Middle frontal gyrus (tissue), 1 donor: ENCODE measurements at regions not wholly inside any gene's neighbourhood (a gene's known extent, or its start where the extent isn't known, plus 50 kb on each side); places are given as distances from the start of the nearest gene placed in this dataset.

Experiments
- DNase-seq: peaks from one replicate; pipeline ENCODE4 v3.0.0-alpha.2; 2015; ENCODE audit warnings: low spot score; ENCODE audit errors: extremely low spot score

DNA sequence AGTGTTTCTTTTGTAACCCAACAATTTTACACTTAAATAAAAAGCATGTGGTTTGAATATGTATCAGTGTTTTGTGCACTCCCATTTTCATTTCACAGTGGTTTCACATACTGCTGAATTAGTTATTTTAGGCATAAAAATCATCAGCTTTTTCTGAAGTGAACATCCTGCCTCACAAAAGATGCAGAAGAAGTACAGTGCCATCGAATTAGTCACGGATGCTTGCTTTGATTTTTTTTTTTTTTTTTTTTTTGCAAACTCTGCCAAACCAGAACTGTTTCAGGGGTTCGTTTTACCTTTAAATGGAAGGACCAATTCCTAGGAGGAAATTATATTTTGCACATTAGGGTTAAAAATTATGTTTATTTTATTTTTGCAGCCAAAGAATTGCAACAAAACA lies 158.6 kb downstream of the RPS12 start:
- DNase-seq, result peak; percentile 23

DNA sequence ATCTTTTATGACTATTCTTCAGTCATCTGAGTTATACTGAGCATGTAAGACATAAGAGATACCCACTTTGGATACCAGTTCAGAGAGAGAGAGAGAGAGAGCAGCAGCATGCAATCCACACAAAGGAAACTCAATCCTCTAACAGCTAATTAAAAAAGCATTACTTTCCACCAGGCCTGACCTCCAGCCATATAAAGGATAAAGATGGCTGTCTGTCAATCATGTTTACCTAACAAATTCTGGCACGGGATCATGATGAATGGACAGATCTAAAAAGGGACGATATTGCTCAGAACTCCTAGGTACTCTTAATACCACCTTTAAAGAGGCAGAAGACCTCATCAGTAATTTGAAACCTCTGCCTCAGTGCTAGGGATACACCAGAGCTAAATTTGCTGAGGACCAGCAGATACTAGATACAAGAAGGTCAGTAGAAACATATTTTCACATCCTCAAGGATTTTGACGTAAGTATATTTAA lies 159.2 kb downstream of the RPS12 start:
- DNase-seq, result no peak

DNA sequence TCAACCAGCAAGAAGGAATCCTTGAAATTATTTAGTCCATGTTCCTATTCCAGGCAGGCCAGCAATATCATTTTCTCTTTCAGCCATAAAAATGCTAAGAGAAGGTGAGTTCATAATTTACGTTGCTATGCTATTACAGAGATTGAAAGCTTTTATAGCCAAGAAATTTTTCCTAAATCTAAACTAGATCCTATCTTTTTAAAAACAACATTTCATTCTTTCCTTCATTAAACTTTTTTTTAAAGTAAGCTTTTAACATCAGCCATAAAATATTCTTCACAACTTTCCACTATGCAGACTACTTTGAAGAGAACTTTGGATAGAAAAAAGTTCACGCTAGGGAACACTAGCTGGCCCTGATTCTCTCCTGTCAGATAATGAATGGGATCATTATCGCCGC lies 159.8 kb downstream of the RPS12 start:
- no peak for DNase-seq

DNA sequence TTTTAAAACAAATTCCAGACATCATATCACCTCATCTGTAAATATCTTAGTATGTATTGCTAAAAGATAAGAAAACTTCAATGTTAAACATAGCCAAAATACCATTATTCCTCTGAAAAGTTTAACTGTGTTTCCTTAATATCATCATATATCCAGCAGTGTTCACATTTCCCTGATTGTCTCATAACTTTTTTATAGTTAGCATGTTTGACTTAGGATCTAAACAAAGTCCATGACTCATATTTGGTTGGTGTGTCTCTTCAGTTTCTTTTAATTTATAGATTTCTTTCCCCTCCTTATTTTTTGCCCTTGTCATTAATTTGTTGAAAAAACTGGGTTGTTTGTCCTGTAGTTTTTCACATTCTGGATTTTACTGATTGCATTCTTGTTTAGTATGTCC lies 163.0 kb downstream of the RPS12 start:
- no peak for DNase-seq

DNA sequence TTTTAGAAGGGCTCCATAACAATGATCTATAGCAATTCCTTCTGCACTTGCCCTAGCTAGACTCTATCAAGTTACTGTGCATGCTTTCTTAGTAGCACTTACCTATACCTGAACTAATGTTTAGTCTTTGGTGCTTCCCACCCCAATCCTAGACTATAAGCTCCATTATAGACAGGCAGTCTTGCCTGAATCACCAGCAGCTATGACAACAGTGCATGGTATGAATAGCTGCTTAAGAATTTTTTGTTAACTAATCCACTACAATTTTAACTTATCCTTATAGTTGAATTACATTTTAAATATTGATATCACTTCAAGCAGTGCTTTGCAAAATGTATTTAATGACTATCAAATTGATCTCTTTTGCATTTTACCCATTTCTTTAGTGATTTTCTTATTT lies 164.3 kb downstream of the RPS12 start:
- no peak for DNase-seq

DNA sequence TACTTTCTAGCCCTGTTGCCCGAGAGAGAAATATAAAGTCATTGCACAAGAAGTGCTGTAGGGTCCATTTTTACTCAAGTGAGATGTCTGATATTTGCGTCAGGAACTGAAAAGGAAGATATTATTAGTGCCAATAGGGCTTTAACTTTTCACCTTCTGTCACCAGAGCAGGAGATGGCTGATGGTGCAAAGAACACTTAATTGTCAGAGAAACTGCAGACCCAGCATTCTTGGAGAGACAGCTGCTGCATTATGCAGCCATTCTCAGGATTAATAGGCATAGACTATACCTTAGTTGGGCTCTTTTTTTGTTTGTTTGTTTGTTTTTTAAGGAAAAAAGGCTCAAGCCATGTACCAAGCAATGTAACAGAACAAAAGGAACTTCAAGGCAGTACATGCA lies 179.4 kb downstream of the RPS12 start:
- DNase-seq, result no peak

DNA sequence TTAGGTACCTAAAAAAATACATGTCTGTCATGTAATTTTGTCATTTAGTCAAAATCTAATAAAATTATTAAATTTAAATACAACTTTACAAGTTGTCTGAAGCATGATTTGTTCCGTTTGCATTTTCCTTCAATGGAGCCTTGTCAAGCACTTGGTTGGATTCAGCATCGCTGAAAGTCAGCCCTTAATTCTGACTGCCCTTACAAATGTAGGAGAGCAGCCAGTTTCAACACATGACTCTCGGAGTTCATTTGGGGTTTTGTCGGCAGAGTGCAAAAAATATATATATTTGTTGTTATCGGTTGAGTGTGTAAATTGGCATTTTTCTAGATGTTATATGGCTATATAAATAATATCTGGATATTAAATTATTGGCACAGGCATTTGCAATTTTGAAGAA lies 180.6 kb downstream of the RPS12 start:
- no peak for DNase-seq

DNA sequence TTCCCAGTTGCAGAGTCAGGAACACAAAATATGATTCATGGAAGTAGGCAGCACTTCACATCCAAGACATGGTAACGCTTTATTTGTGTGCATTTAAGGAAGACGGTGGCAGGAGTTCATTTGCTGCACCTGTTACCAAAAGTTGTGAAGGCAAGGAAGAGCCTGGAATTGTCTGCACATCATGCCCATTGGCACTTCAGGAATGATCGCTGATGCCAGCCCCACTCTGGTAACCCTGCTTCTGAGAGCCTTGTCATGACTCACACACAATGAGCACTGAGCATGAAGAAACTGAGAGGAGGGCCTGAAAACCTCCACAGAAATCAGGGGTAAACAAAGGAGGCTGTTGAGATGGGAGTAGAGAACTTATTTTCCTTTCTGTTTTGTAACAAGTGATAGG lies 181.1 kb downstream of the RPS12 start:
- no peak for DNase-seq

DNA sequence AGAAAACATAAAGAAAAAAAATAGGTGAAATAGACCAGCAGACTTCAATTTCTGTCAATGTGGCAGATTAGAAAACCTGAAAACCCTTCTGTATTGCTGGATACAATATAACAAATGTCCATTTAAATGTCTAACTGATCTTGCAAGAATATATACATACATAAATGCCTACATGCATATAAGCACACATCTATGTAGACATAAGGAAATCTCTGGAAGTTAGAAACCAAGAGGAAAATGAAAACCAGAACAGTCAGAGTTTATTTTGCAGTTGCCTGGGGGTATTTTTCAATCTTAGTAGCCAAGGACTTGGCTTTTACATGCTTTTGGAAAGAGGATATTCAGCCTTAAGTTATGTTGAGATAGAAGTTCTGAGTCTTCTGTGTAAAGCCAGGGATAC lies 184.0 kb downstream of the RPS12 start:
- DNase-seq, result no peak

DNA sequence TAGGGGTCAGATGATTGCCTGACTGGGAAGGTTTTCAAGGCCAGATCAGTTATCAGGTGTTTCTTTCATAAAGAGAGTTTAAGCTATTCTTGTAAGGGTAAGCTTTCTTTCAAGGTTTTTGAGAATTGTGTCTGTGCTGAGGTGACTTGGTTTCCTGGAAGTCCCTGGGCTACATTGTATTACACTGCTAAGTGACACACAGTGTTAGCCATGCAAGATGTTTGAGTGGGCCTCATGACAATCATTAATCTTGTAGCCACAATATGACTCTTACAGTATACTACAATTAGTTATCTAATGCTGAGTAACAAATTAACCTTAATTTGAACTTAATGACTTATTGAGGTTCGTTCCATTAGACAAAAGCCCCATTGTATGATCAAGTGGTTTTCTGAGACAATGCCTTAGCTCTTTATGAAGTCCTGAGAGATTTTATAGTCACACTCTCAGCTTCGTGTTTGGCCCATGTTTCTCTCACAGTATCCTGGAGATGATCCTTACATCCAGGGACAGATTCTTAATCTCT lies 186.7 kb downstream of the RPS12 start:
- DNase-seq, result no peak

DNA sequence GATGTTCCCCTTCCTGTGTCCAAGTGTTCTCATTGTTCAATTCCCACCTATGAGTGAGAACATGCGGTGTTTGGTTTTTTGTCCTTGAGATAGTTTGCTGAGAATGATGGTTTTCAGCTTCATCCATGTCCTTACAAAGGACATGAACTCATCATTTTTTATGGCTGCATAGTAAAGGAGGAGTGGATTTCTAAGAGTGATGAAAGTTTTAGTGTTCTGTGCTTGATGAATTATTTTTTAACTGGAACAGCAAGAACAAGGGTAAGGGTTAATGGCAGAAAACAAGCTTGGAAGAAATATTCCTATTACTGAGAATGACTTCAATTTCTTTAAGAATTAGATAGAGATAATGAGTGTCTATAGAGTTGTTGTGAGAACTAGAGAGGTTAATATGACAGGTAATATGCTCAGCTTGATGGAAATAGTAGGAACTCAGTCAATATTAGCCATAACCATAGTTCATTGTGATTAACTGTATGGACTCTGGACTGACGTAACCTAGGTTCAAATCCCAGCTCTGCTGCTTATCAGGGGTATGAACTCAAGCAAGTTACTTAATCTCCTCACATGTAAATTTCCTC lies 190.0 kb downstream of the RPS12 start:
- no peak for DNase-seq

DNA sequence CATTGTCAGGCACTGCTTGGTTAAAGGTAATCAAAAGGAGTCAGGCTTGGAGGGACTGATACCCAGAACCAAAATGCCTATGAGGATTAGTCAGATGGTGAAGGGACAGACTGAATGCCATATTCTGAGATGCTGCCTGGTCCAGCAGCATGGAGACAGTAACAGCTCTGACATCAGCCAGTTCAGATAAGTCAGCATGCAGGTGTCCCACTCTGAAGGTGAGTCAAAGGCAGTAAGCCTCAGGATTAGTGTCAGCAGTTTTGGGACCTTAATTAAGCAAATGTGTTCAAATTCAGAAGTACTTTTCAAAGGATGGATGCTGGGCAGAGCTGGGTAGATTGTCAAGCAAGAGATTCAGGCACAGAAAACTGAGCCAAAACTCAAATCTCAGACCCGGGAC lies 198.4 kb downstream of the RPS12 start:
- no peak for DNase-seq

DNA sequence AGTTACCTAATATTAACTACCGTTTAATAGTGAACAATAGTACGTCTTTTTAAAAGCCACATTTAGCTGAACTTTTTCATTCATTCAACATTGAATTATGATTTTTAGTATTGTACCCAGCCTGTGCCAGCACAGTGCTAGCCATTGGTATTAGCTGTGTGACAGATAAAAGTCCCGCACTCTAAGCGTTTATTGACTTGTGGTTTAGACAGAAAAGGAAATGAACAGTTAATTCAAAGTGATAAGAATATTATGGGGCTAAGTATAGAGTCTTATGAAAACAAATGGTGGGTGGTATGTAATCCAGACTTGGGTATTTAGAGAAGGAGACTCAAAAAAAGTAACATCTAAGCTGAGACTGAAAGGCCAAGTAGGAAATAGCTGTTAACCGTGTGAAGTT lies 202.3 kb downstream of the RPS12 start:
- DNase-seq, result no peak

DNA sequence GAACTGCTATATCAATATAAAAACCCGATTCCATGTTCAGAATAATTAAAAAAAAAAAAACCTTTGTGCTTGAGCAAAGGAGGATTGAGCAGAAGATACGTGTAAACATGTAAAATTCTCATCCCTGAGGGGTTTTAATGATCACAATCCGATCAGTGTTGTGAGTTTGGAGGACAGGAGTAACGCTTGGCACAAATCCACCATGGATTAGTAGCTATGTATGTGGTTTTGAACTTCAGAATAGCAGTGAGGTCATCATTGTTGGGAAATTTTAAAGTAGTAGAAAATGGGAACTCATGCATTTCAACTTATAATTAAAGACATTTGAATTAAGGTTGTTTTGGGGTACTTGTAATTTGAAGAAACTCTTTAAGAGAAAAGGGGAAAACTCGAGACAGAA lies 203.2 kb downstream of the RPS12 start:
- no peak for DNase-seq

DNA sequence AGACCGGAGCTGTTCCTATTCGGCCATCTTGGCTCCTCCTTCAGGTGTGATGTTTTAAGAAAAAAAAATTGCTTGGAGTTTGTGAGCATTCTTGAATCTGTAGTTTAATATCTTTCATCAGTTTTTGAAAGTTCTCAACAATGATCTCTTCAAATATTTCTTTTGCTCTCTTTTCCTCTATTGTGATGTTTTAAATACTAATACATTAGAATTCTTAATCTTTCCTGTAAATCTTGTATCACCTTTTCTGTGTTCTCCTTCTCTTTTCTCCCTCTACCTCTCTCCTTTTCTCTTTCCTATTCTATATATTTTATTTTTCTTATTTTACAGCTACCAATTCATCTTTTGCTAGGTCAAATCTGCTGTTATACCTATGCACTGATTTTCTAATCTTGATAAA lies 212.3 kb downstream of the RPS12 start:
- DNase-seq, result no peak

DNA sequence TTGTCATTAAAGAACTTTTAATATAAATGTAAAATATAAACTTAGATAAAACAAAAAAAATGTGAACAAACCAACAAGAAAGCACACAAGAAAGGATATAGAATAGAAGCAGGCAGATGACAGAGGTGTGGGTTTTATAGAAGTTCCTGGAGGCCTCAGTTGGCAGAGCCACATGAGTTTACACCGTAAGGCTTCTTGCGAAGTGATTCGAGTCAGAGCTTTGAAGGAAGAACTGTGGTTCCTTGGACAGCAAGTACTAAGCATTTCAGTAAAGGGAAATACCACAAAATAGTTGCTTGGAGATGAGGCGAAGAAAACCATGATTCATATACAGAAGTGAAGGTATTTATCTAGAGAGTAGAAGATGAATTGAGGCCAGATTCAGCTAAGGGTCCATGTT lies 207.9 kb upstream of the EYA4 start:
- no peak for DNase-seq

DNA sequence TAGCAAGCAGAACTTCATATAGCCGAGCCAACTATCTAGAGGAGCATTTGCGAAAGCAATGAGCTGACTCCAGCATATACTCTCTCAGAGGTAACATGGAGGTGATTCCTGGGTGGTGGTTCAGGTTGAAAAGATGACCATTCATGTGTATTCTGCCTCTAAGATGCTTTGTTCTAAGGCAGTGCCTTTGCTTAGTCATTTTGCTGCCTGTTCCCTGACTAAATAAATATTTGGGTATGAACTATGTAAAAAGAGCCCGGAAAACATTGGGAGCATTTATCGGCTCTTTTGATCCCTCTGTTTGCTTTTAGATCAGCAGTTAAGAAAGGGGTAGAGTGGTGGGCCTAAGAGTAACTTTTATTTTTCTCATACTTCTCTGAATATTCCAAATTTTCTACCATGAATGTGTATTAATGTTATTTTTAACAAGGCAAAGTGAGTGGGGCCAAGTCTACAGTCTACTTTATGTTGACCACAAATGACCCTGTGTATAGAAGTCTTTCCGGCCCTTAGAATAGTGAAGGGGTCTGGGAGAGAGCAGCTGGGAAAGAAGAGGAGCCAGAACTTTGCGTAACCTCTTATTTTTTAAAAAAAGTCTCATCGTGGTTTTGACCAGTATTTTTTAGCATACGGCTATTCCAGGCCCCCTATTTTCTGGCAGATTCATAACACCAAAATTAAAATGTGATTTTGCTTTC lies 206.5 kb upstream of the EYA4 start:
- no peak for DNase-seq

DNA sequence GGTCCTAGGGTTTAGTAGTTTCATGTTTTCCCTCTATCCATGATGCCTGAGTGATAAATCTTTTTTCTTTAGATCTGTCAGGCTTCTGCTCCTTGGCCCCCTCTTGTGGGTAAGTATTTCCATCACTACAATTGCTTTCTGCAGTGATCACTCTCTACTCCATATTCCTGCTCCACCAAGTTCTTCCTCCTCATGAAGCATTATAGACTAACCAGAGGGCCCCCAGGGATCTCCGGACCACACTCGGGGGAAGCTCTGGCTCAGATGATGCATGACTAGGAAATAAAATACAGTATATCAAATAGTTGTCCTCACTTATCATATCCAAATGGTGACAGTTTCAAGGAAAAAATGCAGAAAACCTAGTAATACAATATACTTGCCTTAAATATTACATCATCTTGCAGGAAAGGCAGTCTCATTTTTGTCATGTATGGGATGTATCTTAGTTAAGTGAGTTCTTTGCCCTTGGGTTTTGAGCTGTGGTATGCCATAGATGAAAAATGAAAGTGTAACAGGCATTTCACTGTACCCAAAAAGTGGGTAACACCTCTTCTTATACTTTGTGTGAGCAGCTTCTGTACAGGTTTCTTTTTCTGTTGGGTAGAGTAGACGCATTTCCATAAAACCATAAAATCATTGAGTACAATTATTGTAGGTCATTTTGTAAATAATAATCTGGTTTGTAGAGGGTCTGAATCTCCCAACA lies 200.9 kb upstream of the EYA4 start:
- DNase-seq, result no peak

DNA sequence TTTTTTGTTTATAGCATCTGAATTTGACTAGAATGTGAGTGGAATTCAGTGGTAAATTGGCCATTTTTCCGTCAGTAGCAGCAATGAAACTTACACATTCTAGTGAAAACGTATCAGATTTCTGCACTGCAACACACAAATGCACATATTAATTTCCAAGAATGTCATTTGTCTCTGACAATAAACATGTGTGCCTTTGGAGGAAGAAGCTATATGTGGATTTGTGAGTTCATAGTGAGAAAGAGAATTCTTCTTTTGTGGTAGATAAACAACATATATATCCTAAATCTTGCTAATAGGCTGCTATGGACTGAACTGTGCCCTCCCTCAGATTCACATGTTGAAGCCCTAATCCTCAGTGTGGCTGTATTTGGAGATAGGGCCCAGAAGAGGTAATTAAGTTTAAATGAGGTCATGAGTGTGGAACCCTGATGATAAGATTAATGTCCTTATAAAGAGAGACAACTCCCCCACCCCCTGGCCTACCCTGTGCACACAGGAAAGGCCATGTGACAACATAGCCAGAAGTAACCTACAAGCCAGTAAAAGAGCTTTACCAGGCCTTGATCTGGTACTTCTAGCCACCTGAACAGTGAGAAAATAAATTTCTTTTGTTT lies 200.2 kb upstream of the EYA4 start:
- no peak for DNase-seq

DNA sequence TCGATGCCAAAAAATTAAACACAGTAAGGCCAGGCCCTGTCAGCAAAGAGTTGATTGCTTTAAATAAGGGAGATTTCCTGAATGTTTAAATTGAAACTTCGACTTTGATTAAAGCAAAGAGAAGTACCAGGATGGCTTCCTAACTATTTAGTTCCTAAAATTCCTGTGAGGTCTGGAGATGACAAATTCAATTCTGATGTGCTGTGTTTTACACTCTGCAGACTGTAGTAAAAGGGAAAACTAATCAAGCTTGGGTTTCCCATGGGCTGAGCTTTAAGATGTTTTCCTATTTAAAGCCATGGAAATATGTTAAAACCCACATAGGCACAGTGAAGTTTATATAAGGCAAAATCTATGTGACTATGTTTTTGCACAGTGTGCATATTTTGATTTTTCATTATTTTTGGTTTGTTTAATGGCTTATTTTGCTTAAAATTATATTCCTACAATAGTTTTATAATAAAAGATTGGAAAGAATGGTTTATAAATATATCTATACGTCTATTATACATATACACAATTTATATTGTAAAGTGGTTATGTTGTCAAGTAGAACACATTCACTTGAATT lies 198.5 kb upstream of the EYA4 start:
- no peak for DNase-seq

DNA sequence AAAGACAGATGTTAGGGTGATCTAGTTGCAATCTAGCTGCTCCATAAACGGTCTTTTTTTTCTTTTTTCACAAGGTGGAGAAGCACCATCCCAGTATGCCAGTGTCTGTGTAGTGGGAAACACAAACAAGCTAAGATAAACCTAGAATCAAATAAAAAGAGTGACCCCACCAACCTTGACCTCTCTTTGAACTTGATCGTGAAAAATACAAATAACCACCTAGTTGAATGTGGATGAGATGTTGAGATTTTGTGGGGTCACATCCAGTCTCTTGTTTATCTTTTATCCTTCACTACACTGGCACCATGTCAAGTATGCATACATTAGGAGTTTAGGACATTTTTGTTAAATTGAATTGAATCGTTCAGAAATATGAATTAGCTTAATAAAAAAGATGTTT lies 194.6 kb upstream of the EYA4 start:
- no peak for DNase-seq
